ENCODE measurements at regions not wholly inside any gene's neighbourhood (a gene's known extent, or its start where the extent isn't known, plus 50 kb on each side); places are given as distances from the start of the nearest gene placed in this dataset.

GRCh38 chr2:79292958-79293315, 133.4 kb upstream of the REG3A start:
- H3K4me3 ChIP-seq: no peak overlapping the region
- H3K27ac ChIP-seq: no peak overlapping the region
- ATAC-seq (replicated peaks in 6 of 8): no peak
- WGBS, 10 experiments: 0 to 100% (median 47%) methylated on average over 1 of the region's 1 CpG; no CpG with 5 or more reads in 2 of the 10 experiments
- H3K4me1 ChIP-seq (replicated peaks in 1 of 2): peaks cover 19 to 24% of the 10 kb centered on the region in 2 donors
- in situ Hi-C loops (cut with MboI; ENCODE audit: low pct_unique_long_range_greater_than_20kb in 2 of 9, low sequenced_read_pairs in 9 of 9, unreplicated experiment in 9 of 9): no loop called here

DNA sequence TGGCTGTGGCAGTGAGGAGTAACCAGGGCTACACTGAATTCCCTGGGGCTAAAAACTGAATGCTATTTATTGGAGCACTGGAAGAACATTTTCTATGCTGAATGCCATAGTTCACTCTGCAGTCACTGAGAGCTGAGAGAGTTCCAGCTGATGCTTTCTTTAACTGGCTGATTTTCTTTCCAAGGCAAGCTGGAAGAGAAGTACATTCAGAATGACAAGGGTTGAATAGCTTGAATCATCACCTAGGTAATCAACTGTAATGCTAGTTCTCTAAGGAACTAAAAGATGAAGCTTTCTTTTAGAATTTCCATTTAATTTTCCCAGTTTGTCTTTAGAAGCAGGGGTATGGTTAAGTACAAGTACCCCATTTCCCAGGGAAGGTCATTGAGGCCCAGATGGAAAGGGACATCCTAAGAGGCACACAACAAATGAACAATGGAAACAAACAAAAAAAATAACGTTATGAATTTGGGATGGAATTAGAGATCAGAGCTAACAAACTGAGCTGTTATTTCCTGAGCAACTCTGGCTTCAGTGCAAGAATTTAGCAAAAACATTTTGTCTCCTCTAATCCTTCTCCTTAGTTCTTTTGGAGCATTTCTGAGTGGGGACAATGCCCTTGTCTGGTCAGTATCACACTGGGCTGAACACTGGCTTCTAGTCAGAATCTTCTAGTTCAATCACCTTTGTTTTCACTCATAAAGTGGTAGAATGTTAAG, 132.8 kb upstream of the REG3A start:
- in situ Hi-C loops (cut with MboI; ENCODE audit: low pct_unique_long_range_greater_than_20kb in 2 of 9, low sequenced_read_pairs in 9 of 9, unreplicated experiment in 9 of 9): no loop called here
- 0 to 86% (median 60%) methylated on average over 1 of the region's 1 CpG; no CpG with 5 or more reads in 3 of the 10 experiments for WGBS, 10 experiments
- no peak overlapping the region for H3K27ac ChIP-seq
- peak in 5 of 8 experiments; percentile 79 to 100 (median 98) for ATAC-seq (replicated peaks in 6 of 8)
- H3K4me3 ChIP-seq: no peak overlapping the region
- peaks cover 19 to 24% of the 10 kb centered on the region in 2 donors for H3K4me1 ChIP-seq (replicated peaks in 1 of 2)

DNA sequence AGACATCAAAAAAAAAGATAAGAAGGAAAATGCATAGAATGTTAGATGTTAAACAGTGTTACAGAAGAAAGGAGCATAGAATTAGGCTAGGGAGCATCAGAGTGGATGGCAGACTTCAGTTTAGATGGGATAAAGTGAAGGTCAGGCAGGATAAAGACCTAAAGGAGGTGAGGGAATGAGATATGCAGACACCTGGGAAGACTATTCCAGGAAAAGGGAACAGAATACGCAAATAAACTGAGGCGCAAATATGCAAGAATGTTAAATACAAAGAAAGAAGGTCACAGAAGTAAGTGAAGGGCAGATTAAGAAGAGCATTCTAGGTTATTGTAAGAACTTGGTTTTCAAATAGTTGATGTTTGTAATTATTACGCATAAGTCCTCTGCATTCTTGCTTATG, 116.3 kb upstream of the REG3A start:
- ATAC-seq (replicated peaks in 6 of 8): no peak
- 59 to 100% (median 86%) methylated on average over 1 to 3 of the region's 3 CpGs for WGBS, 10 experiments
- H3K27ac ChIP-seq: no peak overlapping the region
- H3K4me3 ChIP-seq: no peak overlapping the region
- in situ Hi-C loops (cut with MboI; ENCODE audit: low pct_unique_long_range_greater_than_20kb in 2 of 9, low sequenced_read_pairs in 9 of 9, unreplicated experiment in 9 of 9): no loop called here
- peaks cover 0 to 4% of the 10 kb centered on the region in 2 donors for H3K4me1 ChIP-seq (replicated peaks in 1 of 2)

- ATAC-seq (replicated peaks in 6 of 8): no peak
- Histone ChIP-seq H3K4me1 (replicated peaks in 1 of 2) (peaks cover 0 to 4% of the 10 kb centered on the region in 2 donors), H3K27ac (no peak overlapping the region), H3K4me3 (no peak overlapping the region)
- 0 to 100% (median 51%) methylated on average over 1 to 2 of the region's 2 CpGs; no CpG with 5 or more reads in 2 of the 10 experiments for WGBS, 10 experiments
- in situ Hi-C loops (cut with MboI; ENCODE audit: low pct_unique_long_range_greater_than_20kb in 2 of 9, low sequenced_read_pairs in 9 of 9, unreplicated experiment in 9 of 9): no loop called here
These were observed 115.6 kb upstream of the REG3A start for GRCh38 chr2:79275197-79275596.

DNA sequence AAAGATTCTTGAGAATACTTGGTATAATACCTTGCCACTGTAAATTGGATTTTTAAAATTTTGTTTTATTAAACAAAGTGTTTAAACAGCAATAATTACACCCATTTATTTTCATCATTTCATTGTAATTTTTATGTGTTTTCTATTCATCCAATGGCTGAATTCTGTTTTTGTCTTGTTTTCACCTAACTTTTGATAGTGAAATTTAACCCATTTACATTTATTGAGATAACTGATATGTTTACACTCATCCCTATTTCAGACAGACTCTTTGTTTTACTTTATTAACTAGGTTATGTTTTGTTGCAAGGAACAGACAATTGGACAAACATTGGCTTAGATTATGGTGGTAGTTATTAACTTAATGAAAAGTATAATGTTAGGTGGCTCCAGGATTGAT, 113.1 kb upstream of the REG3A start:
- Histone ChIP-seq H3K4me3 (no peak overlapping the region), H3K27ac (no peak overlapping the region), H3K4me1 (replicated peaks in 1 of 2) (peaks cover 0 to 4% of the 10 kb centered on the region in 2 donors)
- no peak for ATAC-seq (replicated peaks in 6 of 8)
- in situ Hi-C loops (cut with MboI; ENCODE audit: low pct_unique_long_range_greater_than_20kb in 2 of 9, low sequenced_read_pairs in 9 of 9, unreplicated experiment in 9 of 9): no loop called here

GRCh38 chr2:79271456-79271855, 111.9 kb upstream of the REG3A start:
- no peak overlapping the region for H3K27ac ChIP-seq

GRCh38 chr2:79260848-79261247, 101.3 kb upstream of the REG3A start:
- in situ Hi-C loops (cut with MboI; ENCODE audit: low pct_unique_long_range_greater_than_20kb in 2 of 9, low sequenced_read_pairs in 9 of 9, unreplicated experiment in 9 of 9): no loop called here

More at GRCh38 chr2:79271456-79271855, 111.9 kb upstream of the REG3A start:
- H3K4me1 ChIP-seq (replicated peaks in 1 of 2): no peaks in the 10 kb centered on the region
- 0 to 100% (median 51%) methylated on average over 1 to 2 of the region's 3 CpGs; no CpG with 5 or more reads in 4 of the 10 experiments for WGBS, 10 experiments
- in situ Hi-C loops (cut with MboI; ENCODE audit: low pct_unique_long_range_greater_than_20kb in 2 of 9, low sequenced_read_pairs in 9 of 9, unreplicated experiment in 9 of 9): no loop called here
- no peak overlapping the region for H3K4me3 ChIP-seq
- no peak for ATAC-seq (replicated peaks in 6 of 8)

GRCh38 chr2:79259959-79260358, 100.4 kb upstream of the REG3A start:
- Histone ChIP-seq H3K4me3 (no peak overlapping the region), H3K27ac (no peak overlapping the region), H3K4me1 (replicated peaks in 1 of 2) (no peaks in the 10 kb centered on the region)
- WGBS, 10 experiments: 0 to 100% (median 40%) methylated on average over 1 of the region's 1 CpG; no CpG with 5 or more reads in 7 of the 10 experiments
- in situ Hi-C loops (cut with MboI; ENCODE audit: low pct_unique_long_range_greater_than_20kb in 2 of 9, low sequenced_read_pairs in 9 of 9, unreplicated experiment in 9 of 9): no loop called here
- ATAC-seq (replicated peaks in 6 of 8): no peak

More at GRCh38 chr2:79260848-79261247, 101.3 kb upstream of the REG3A start:
- H3K4me3 ChIP-seq: no peak overlapping the region
- 33 to 100% (median 83%) methylated on average over 1 to 2 of the region's 2 CpGs; no CpG with 5 or more reads in 3 of the 10 experiments for WGBS, 10 experiments
- H3K4me1 ChIP-seq (replicated peaks in 1 of 2): no peaks in the 10 kb centered on the region
- no peak for ATAC-seq (replicated peaks in 6 of 8)
- no peak overlapping the region for H3K27ac ChIP-seq

DNA sequence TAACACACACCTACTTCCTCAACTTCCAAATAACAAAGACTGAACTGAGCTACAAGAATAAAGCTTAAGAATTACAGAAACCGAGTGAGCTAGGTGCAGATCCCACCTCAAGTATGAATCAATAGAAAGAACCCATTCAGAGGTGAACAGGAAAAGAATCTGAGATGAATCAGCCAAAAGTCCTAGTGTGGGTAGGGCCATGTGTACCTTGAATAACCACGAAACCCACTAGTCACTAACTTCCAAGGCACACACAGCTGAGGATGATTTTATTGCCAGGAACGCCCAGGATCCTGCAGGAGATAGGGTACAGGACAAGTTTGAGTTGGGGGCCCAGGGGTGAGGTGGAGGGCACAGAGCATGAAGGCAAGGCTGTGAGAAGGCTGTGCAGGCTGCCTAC, 99.7 kb upstream of the REG3A start:
- in situ Hi-C loops (cut with MboI; ENCODE audit: low pct_unique_long_range_greater_than_20kb in 2 of 9, low sequenced_read_pairs in 9 of 9, unreplicated experiment in 9 of 9): no loop called here
- Histone ChIP-seq H3K27ac (no peak overlapping the region), H3K4me3 (no peak overlapping the region), H3K4me1 (replicated peaks in 1 of 2) (no peaks in the 10 kb centered on the region)
- no peak for ATAC-seq (replicated peaks in 6 of 8)
- WGBS, 10 experiments: 0 to 100% (median 84%) methylated on average over 1 to 3 of the region's 3 CpGs; no CpG with 5 or more reads in 4 of the 10 experiments

DNA sequence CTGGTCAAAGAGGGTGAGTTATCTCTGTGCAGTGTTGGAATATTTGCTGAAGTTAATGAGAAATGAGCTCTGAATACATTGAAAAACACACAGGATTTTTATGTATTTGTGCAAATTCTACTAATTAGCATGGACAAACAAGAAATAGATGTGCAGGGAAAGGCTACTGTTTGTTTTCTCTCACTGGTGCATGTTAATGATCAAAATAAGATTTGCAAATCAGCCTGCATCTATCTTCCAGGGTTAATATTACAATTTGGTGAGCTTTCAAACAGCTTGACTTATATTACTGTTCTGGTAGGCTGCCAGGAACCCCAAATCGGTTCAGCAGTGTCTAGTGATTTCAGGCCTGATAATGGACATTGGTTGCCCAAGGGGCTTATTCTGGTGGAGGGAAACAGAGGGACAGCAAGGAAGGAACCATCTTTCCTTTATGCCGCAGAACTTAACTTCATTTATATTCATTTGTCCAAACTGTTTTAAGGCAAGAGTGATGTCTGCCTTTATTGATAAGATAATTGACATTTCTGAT, 93.8 kb upstream of the REG3A start:
- no peak overlapping the region for H3K4me3 ChIP-seq
- peak in 1 of 8 experiments; percentile 62 for ATAC-seq (replicated peaks in 6 of 8)
- H3K4me1 ChIP-seq (replicated peaks in 1 of 2): no peaks in the 10 kb centered on the region
- no peak overlapping the region for H3K27ac ChIP-seq
- 0 to 100% (median 76%) methylated on average over 1 to 2 of the region's 2 CpGs; no CpG with 5 or more reads in 4 of the 10 experiments for WGBS, 10 experiments
- in situ Hi-C loops (cut with MboI; ENCODE audit: low pct_unique_long_range_greater_than_20kb in 2 of 9, low sequenced_read_pairs in 9 of 9, unreplicated experiment in 9 of 9): no loop called here

DNA sequence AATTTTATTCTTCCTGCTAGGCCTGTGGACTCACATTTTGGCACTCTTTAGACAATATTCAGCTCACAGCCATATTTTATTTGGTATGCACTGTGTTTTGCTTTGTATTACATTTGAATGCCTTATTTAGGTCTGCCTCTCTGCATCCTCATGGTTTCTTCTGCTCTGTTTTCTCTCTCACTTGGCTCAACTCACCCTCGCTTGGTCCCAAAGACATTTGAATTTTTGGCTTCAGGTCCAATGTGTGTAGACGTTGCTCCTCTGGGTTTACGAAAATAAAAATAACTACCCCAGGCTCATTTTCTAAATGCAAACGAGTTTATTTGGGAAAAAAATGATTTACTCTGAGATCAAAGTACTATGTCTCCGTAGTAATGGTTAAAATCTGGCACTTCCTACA, 91.1 kb upstream of the REG3A start:
- 0 to 100% (median 71%) methylated on average over 1 to 5 of the region's 5 CpGs for WGBS, 10 experiments
- H3K27ac ChIP-seq: no peak overlapping the region
- H3K4me1 ChIP-seq (replicated peaks in 1 of 2): no peaks in the 10 kb centered on the region
- in situ Hi-C loops (cut with MboI; ENCODE audit: low pct_unique_long_range_greater_than_20kb in 2 of 9, low sequenced_read_pairs in 9 of 9, unreplicated experiment in 9 of 9): no loop called here
- no peak overlapping the region for H3K4me3 ChIP-seq
- ATAC-seq (replicated peaks in 6 of 8): no peak

GRCh38 chr2:79248776-79249175, 89.2 kb upstream of the REG3A start:
- in situ Hi-C loops (cut with MboI; ENCODE audit: low pct_unique_long_range_greater_than_20kb in 2 of 9, low sequenced_read_pairs in 9 of 9, unreplicated experiment in 9 of 9): loop anchor here in 1 of 9 experiments (25.0 kb wide), 1 partner anchor 614 kb away; no protein-coding TSS in a partner anchor
- Histone ChIP-seq H3K4me1 (replicated peaks in 1 of 2) (no peaks in the 10 kb centered on the region), H3K4me3 (no peak overlapping the region), H3K27ac (no peak overlapping the region)
- no peak for ATAC-seq (replicated peaks in 6 of 8)
- 0 to 100% (median 71%) methylated on average over 1 of the region's 1 CpG; no CpG with 5 or more reads in 5 of the 10 experiments for WGBS, 10 experiments

GRCh38 chr2:79235135-79235534, 75.6 kb upstream of the REG3A start:
- ATAC-seq (replicated peaks in 6 of 8): peak in 1 of 8 experiments; percentile 41
- Histone ChIP-seq H3K27ac (no peak overlapping the region), H3K4me1 (replicated peaks in 1 of 2) (no peaks in the 10 kb centered on the region), H3K4me3 (no peak overlapping the region)
- in situ Hi-C loops (cut with MboI; ENCODE audit: low pct_unique_long_range_greater_than_20kb in 2 of 9, low sequenced_read_pairs in 9 of 9, unreplicated experiment in 9 of 9): loop anchor here in 1 of 9 experiments (25.0 kb wide), 1 partner anchor 627 kb away; no protein-coding TSS in a partner anchor
- WGBS, 10 experiments: 0 to 80% (median 60%) methylated on average over 1 to 2 of the region's 2 CpGs; no CpG with 5 or more reads in 6 of the 10 experiments
